GM23248 (cell line): ENCODE measurements at regions not wholly inside any gene's neighbourhood (a gene's known extent, or its start where the extent isn't known, plus 50 kb on each side); places are given as distances from the start of the nearest gene placed in this dataset.
"Not testable (repeated sequence)": the region's sequence is repeated elsewhere in the genome, so short reads cannot be mapped to it uniquely, and the experiment has no call there.

Experiments
- DNase-seq: peaks from one replicate; pipeline ENCODE4 v3.0.0-alpha.2; 2015
- H2AFZ ChIP-seq: fragments of 200-600 bp; sonication (generic); 2 replicates; pipeline ENCODE4 v1.6.1; 2016; ENCODE audit warnings: antibody characterized with exemption
- H3F3A ChIP-seq: fragments of 200-600 bp; sonication (generic); 2 replicates; pipeline ENCODE4 v1.6.1; 2016; ENCODE audit warnings: mild to moderate bottlenecking, antibody characterized with exemption, mixed run types; ENCODE audit not compliant: insufficient read depth
- H3K27ac ChIP-seq: fragments of 200-600 bp; sonication (generic); 2 replicates; pipeline ENCODE4 v1.5.1; 2016; ENCODE audit warnings: mild to moderate bottlenecking
- H3K27me3 ChIP-seq: fragments of 200-600 bp; sonication (generic); replicated peaks from 2 replicates; pipeline ENCODE4 v1.6.1; 2016; ENCODE audit warnings: mild to moderate bottlenecking; ENCODE audit not compliant: insufficient read depth
- H3K36me3 ChIP-seq: fragments of 200-600 bp; sonication (generic); 2 replicates; pipeline ENCODE4 v1.6.1; 2016; ENCODE audit warnings: low read depth, mild to moderate bottlenecking
- H3K4me1 ChIP-seq: fragments of 200-600 bp; sonication (generic); 2 replicates; pipeline ENCODE4 v1.6.1; 2016; ENCODE audit warnings: mild to moderate bottlenecking; ENCODE audit not compliant: insufficient read depth
- H3K4me2 ChIP-seq: fragments of 200-600 bp; sonication (generic); one replicate; pipeline ENCODE4 v1.6.1; 2016; ENCODE audit warnings: mild to moderate bottlenecking; ENCODE audit not compliant: unreplicated experiment
- H3K4me3 ChIP-seq: fragments of 200-600 bp; sonication (generic); 2 replicates; pipeline ENCODE4 v1.5.1; 2016; ENCODE audit warnings: mild to moderate bottlenecking
- H3K79me2 ChIP-seq: fragments of 200-600 bp; sonication (generic); 2 replicates; pipeline ENCODE4 v1.6.1; 2016; ENCODE audit warnings: mild to moderate bottlenecking; ENCODE audit not compliant: insufficient read depth
- H3K9ac ChIP-seq: fragments of 200-600 bp; sonication (generic); 2 replicates; pipeline ENCODE4 v1.6.1; 2016; ENCODE audit warnings: mild to moderate bottlenecking
- H3K9me2 ChIP-seq: fragments of 200-600 bp; sonication (generic); 2 replicates; pipeline ENCODE4 v1.6.1; 2016; ENCODE audit warnings: mixed run types, mild to moderate bottlenecking, moderate library complexity; ENCODE audit not compliant: insufficient read depth
- H3K9me3 ChIP-seq: fragments of 200-600 bp; sonication (generic); one replicate; pipeline ENCODE4 v1.6.1; 2017; ENCODE audit warnings: low read depth
- H4K20me1 ChIP-seq: fragments of 200-600 bp; sonication (generic); 2 replicates; pipeline ENCODE4 v1.6.0; 2016; ENCODE audit not compliant: insufficient read depth
- EZH2 ChIP-seq: fragments of 200-600 bp; sonication (generic); IDR thresholded peaks from 2 replicates; pipeline ENCODE4 v1.6.1; 2018; ENCODE audit warnings: antibody characterized with exemption, mild to moderate bottlenecking; ENCODE audit not compliant: insufficient read depth, poor library complexity, severe bottlenecking
- EZH2phosphoT487 ChIP-seq: fragments of 200-600 bp; sonication (generic); IDR thresholded peaks from 2 replicates; pipeline ENCODE4 v1.6.1; 2018; ENCODE audit warnings: antibody characterized with exemption, moderate library complexity, mild to moderate bottlenecking, low read depth; ENCODE audit not compliant: insufficient read depth
- WGBS, 2 experiments: methylation state at CpG; one replicate each; pipeline ENCODE4 v1.1.6; 2015 to 2017; ENCODE audit warnings: low lambda C conversion rate in 2 of 2, low coverage in 1 of 2; ENCODE audit errors: missing lambda C conversion rate in 2 of 2; 5-methylcytosine and 5-hydroxymethylcytosine counted together
- in situ Hi-C: fragments of 300-500 bp; cut with MboI; formaldehyde crosslinking; loops from 2 replicates; pipeline ENCODE4 v1.15.0; 2020

DNA sequence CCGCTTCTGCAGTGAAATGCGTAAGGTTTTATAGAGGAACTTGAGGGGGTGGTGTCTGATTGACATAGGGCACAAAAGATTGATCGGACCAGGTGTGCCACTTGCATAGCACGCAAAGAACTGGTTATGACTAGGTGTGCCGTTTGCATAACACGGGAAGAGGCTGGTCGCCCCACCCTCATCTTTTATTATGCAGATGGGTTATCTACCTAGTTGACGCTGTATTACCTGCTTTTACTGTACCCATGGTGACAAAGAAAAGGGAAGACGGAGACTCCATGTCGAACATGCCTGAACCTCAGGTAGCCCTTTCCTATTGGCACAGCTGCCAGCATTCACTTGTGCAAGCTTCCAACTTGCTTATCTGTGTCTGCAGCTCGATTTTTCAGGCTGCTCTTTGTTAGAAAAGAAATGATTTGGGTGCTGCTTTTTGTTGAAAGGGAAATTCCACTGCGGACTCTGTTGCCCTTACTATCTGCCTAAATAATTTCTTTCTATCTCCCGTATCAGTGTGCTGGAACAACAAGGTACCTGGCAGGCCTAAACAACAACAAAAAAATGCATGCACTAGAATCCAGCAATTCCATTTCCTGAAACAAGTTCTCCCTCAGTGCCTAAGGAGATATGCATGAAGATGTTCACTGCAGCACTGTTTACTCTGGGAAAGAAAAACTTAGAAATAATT lies 194.4 kb upstream of the KAZN start:
- Histone ChIP-seq H3K36me3 (no peaks in the 10 kb centered on the region), H3K27me3 (no peaks in the 10 kb centered on the region), H4K20me1 (no peaks in the 10 kb centered on the region), H3K9me2 (no peaks in the 10 kb centered on the region), H3K27ac (no peak overlapping the region), H3K4me3 (no peak overlapping the region), H3K9me3 (no peaks in the 10 kb centered on the region), H2AFZ (no peak overlapping the region), H3K79me2 (no peaks in the 10 kb centered on the region), H3K4me1 (no peaks in the 10 kb centered on the region), H3K4me2 (no peak overlapping the region), H3F3A (no peaks in the 10 kb centered on the region), H3K9ac (no peak overlapping the region)
- 84 to 85% methylated on average over 13 of the region's 13 CpGs for WGBS, 2 experiments
- DNase-seq = no peak
- TF ChIP-seq EZH2 = no peak
- no peak for TF ChIP-seq EZH2phosphoT487
- in situ Hi-C loops = no loop called here

DNA sequence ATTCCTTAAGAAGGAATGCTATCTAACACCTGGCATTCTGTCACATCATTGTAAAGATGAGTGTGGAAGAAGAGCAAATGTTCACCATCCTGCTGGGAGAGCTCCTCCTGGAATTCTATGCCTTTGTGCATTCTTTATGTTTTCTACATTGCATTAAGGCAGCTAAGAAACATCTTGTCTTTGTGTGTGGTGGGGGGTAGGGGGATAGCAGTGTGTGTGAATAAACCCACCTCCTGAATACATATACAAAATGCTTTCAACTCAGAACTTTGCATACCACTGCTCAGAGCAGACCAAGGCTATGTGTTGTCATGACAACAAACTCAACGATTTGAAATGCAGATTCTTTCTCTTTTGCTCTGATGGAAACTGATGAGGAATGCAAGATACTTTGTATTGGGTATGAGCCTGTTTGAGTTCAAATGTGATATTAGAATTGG lies 193.6 kb upstream of the KAZN start:
- in situ Hi-C loops = no loop called here

DNA sequence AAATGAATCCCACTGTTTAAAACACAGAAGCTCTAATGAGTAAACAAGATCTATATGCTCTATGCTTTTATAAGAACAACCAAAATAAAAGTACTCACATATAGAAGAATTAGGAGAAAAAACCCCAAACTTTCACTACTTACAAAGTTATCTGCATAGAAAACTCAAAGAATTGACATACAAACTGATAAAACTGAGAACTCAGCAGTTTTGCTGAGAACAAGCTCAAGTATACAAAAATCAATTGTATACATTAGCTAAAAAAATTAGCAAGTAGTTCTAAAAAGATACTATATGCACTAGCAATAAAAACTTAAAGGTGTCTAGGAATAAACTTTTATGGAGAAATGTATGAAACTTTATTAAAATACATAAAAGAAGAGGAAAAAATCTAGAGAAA lies 186.2 kb upstream of the KAZN start:
- H3K4me2 ChIP-seq = no peak overlapping the region
- H4K20me1 ChIP-seq = no peaks in the 10 kb centered on the region
- H3K36me3 ChIP-seq = no peaks in the 10 kb centered on the region
- H3K9me3 ChIP-seq = no peaks in the 10 kb centered on the region
- peaks cover 11% of the 10 kb centered on the region for H3K4me1 ChIP-seq
- DNase-seq = no peak
- H3K4me3 ChIP-seq = no peak overlapping the region
- TF ChIP-seq EZH2 = no peak
- no peak for TF ChIP-seq EZH2phosphoT487
- H3K27me3 ChIP-seq = no peaks in the 10 kb centered on the region
- H3F3A ChIP-seq = peaks cover 11% of the 10 kb centered on the region
- H2AFZ ChIP-seq = no peak overlapping the region
- in situ Hi-C loops = no loop called here
- H3K27ac ChIP-seq = no peak overlapping the region
- H3K79me2 ChIP-seq = no peaks in the 10 kb centered on the region
- no peak overlapping the region for H3K9ac ChIP-seq
- H3K9me2 ChIP-seq = no peaks in the 10 kb centered on the region

More for the DNA sequence above, 193.6 kb upstream of the KAZN start:
- Histone ChIP-seq H3K36me3 (no peaks in the 10 kb centered on the region), H3K9me3 (no peaks in the 10 kb centered on the region), H3K4me1 (no peaks in the 10 kb centered on the region), H3K4me2 (no peak overlapping the region), H3K9ac (no peak overlapping the region), H3K79me2 (no peaks in the 10 kb centered on the region), H3F3A (no peaks in the 10 kb centered on the region), H3K4me3 (no peak overlapping the region), H4K20me1 (no peaks in the 10 kb centered on the region), H3K27ac (no peak overlapping the region), H3K27me3 (no peaks in the 10 kb centered on the region), H2AFZ (no peak overlapping the region), H3K9me2 (no peaks in the 10 kb centered on the region)
- DNase-seq = no peak
- WGBS, 2 experiments = 3 to 20% methylated on average over 1 of the region's 1 CpG
- TF ChIP-seq EZH2phosphoT487 = no peak
- TF ChIP-seq EZH2 = no peak

DNA sequence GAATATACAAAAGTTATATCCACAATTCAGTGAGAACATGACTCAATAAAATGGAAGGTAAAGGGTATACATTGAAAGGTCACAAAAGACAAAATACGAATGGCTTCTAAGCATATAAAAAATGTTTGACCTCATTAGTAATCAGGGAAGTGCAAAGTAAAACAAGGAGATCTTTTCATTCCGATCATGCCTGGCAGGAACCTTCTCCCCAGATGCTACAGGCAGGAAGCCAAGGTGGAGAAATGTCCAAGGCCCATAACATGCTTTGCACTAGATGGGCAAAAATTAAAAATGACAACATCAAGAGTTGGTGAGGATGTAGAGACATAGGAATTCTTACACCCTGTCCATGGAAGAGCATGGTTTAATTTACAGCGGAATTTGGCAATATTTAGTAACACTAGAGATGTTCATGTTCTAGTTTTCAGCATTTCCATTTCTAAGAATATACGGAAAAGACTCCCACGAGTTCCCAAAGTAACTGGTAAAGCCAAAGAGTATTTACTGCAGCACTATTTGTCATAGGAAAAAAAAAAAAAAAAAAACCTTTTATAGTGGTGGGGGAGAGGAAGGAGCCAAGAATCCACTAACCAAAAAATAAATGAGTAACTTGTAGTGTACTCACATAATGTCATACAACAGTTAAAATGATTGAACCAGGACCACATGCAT lies 184.5 kb upstream of the KAZN start:
- Histone ChIP-seq H3K4me2 (peak overlapping the region; percentile 41), H3K36me3 (no peaks in the 10 kb centered on the region), H2AFZ (peak overlapping the region; percentile 22; the same call in 1 of the 2 replicates), H3F3A (peaks cover 11% of the 10 kb centered on the region), H3K9me2 (no peaks in the 10 kb centered on the region), H3K4me1 (peaks cover 11% of the 10 kb centered on the region), H3K9ac (no peak overlapping the region), H3K79me2 (no peaks in the 10 kb centered on the region), H3K27ac (no peak overlapping the region), H3K4me3 (no peak overlapping the region), H3K9me3 (no peaks in the 10 kb centered on the region), H4K20me1 (no peaks in the 10 kb centered on the region), H3K27me3 (no peaks in the 10 kb centered on the region)
- in situ Hi-C loops = no loop called here
- WGBS, 2 experiments = 51 to 53% methylated on average over 5 of the region's 5 CpGs
- peak; percentile 46 for DNase-seq
- TF ChIP-seq EZH2 = no peak

DNA sequence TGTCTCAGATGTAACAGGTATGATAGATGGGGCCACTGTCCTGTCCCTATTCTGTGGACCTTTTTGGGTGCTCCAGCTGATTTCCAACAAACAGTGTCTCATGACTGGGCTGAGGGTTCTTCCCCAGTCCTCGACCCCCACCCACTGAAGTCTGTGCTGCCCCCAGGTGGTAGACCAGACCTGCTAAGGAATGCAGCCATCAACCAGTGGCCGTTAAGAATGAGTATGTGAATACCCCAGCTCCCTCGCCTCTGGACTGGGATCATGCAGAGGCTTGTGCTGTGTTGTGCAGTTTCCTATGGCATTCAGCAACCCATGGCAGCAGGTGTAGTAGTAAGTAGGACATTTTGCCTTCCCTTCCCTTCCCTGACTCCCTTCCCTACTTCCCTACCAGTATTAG lies 183.1 kb upstream of the KAZN start:
- in situ Hi-C loops = no loop called here
- H4K20me1 ChIP-seq = no peaks in the 10 kb centered on the region
- TF ChIP-seq EZH2phosphoT487 (no peak), EZH2 (no peak)

DNA sequence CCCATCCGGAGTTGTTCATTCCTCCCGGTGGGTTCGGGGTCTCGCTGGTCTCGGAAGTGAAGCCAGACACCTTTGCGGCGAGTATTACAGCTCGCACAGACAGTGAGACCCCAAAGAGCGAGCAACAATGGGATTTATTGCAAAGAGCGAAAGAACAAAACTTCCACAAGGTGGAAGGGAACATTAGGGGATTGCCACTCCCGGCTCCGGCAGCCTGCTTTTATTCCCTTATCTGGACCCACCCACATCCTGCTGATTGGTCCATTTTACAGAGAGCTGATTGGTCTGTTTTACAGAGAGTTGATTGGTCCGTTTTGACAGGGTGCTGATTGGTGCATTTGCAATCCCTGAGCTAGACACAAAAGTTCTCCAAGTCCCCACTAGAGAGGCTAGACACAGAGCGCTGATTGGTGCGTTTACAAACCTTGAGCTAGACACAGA lies 178.7 kb upstream of the KAZN start:
- H4K20me1 ChIP-seq, H3K27me3 ChIP-seq, H3K9me3 ChIP-seq, H3K9me2 ChIP-seq, in situ Hi-C loops, H3K27ac ChIP-seq, H3F3A ChIP-seq, H3K79me2 ChIP-seq, H3K4me1 ChIP-seq, H3K4me3 ChIP-seq, DNase-seq, H3K36me3 ChIP-seq, H3K9ac ChIP-seq, H2AFZ ChIP-seq, H3K4me2 ChIP-seq: not testable (repeated sequence)
- WGBS, 2 experiments = 94 to 95% methylated on average over 15 of the region's 15 CpGs

More for the DNA sequence above, 183.1 kb upstream of the KAZN start:
- Histone ChIP-seq H3K27me3 (no peaks in the 10 kb centered on the region), H3K27ac (no peak overlapping the region), H3K4me2 (no peak overlapping the region), H3F3A (peaks cover 11% of the 10 kb centered on the region), H3K36me3 (no peaks in the 10 kb centered on the region), H2AFZ (no peak overlapping the region), H3K9me2 (no peaks in the 10 kb centered on the region), H3K79me2 (no peaks in the 10 kb centered on the region), H3K4me1 (peaks cover 11% of the 10 kb centered on the region), H3K9me3 (no peaks in the 10 kb centered on the region), H3K4me3 (no peak overlapping the region), H3K9ac (no peak overlapping the region)
- no peak for DNase-seq
- WGBS, 2 experiments = 65 to 72% methylated on average over 3 of the region's 3 CpGs
